ENCODE measurements at regions not wholly inside any gene's neighbourhood (a gene's known extent, or its start where the extent isn't known, plus 50 kb on each side); places are given as distances from the start of the nearest gene placed in this dataset.

DNA sequence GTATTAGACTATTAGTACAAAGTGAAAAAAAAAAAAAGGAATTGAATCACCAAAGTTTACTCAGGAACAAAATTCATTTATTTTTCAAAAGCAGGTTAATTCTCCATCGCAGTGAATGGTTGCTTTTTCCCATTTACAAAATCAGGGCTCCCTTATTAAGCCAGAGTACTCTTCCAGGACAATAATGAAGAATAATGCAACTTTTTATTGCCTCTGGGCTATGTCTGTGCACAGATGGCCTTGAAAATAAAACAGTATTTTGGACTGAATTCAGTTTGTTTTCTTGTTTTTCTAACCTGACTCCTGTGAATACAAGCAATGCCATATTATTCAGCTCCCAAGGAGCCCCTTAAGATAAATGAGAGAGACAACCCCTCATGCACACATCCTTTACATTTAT lies 246.8 kb downstream of the KCNS3 start:
- no peak for TF ChIP-seq JUN (IDR thresholded peaks at IDR 0.05)
- TF ChIP-seq, protein P1, sequence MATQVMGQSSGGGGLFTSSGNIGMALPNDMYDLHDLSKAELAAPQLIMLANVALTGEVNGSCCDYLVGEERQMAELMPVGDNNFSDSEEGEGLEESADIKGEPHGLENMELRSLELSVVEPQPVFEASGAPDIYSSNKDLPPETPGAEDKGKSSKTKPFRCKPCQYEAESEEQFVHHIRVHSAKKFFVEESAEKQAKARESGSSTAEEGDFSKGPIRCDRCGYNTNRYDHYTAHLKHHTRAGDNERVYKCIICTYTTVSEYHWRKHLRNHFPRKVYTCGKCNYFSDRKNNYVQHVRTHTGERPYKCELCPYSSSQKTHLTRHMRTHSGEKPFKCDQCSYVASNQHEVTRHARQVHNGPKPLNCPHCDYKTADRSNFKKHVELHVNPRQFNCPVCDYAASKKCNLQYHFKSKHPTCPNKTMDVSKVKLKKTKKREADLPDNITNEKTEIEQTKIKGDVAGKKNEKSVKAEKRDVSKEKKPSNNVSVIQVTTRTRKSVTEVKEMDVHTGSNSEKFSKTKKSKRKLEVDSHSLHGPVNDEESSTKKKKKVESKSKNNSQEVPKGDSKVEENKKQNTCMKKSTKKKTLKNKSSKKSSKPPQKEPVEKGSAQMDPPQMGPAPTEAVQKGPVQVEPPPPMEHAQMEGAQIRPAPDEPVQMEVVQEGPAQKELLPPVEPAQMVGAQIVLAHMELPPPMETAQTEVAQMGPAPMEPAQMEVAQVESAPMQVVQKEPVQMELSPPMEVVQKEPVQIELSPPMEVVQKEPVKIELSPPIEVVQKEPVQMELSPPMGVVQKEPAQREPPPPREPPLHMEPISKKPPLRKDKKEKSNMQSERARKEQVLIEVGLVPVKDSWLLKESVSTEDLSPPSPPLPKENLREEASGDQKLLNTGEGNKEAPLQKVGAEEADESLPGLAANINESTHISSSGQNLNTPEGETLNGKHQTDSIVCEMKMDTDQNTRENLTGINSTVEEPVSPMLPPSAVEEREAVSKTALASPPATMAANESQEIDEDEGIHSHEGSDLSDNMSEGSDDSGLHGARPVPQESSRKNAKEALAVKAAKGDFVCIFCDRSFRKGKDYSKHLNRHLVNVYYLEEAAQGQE (IDR thresholded peaks at IDR 0.05), result no peak
- TF ChIP-seq ZNF302 (CRISPR knock-in tag; IDR thresholded peaks at IDR 0.05), result no peak
- TF ChIP-seq POLR2A (IDR thresholded peaks at IDR 0.05; ENCODE audit: low read length), result no peak
- TF ChIP-seq KDM1A (IDR thresholded peaks at IDR 0.05; ENCODE audit: low read depth), result no peak
- no peak for TF ChIP-seq POLR2AphosphoS2 (conservative IDR thresholded peaks at IDR 0.05; ENCODE audit: low read length)
- no peak for TF ChIP-seq JUNB (IDR thresholded peaks at IDR 0.05)
- no peak for TF ChIP-seq FOSB (CRISPR knock-in tag; IDR thresholded peaks at IDR 0.05)
- TF ChIP-seq, protein P2, sequence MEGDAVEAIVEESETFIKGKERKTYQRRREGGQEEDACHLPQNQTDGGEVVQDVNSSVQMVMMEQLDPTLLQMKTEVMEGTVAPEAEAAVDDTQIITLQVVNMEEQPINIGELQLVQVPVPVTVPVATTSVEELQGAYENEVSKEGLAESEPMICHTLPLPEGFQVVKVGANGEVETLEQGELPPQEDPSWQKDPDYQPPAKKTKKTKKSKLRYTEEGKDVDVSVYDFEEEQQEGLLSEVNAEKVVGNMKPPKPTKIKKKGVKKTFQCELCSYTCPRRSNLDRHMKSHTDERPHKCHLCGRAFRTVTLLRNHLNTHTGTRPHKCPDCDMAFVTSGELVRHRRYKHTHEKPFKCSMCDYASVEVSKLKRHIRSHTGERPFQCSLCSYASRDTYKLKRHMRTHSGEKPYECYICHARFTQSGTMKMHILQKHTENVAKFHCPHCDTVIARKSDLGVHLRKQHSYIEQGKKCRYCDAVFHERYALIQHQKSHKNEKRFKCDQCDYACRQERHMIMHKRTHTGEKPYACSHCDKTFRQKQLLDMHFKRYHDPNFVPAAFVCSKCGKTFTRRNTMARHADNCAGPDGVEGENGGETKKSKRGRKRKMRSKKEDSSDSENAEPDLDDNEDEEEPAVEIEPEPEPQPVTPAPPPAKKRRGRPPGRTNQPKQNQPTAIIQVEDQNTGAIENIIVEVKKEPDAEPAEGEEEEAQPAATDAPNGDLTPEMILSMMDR (IDR thresholded peaks at IDR 0.05), result no peak
- no peak for TF ChIP-seq CHD2 (IDR thresholded peaks at IDR 0.05; ENCODE audit: low read length, partially characterized antibody)
- TF ChIP-seq, protein P3, sequence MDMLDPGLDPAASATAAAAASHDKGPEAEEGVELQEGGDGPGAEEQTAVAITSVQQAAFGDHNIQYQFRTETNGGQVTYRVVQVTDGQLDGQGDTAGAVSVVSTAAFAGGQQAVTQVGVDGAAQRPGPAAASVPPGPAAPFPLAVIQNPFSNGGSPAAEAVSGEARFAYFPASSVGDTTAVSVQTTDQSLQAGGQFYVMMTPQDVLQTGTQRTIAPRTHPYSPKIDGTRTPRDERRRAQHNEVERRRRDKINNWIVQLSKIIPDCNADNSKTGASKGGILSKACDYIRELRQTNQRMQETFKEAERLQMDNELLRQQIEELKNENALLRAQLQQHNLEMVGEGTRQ (IDR thresholded peaks at IDR 0.05), result no peak
- TF ChIP-seq GATA3 (IDR thresholded peaks at IDR 0.05; ENCODE audit: borderline replicate concordance), result no peak
- TF ChIP-seq, protein P4, sequence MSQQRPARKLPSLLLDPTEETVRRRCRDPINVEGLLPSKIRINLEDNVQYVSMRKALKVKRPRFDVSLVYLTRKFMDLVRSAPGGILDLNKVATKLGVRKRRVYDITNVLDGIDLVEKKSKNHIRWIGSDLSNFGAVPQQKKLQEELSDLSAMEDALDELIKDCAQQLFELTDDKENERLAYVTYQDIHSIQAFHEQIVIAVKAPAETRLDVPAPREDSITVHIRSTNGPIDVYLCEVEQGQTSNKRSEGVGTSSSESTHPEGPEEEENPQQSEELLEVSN (IDR thresholded peaks at IDR 0.05; ENCODE audit: borderline replicate concordance, low read depth), result no peak
